ENCODE measurements at regions not wholly inside any gene's neighbourhood (a gene's known extent, or its start where the extent isn't known, plus 50 kb on each side); places are given as distances from the start of the nearest gene placed in this dataset.

DNA sequence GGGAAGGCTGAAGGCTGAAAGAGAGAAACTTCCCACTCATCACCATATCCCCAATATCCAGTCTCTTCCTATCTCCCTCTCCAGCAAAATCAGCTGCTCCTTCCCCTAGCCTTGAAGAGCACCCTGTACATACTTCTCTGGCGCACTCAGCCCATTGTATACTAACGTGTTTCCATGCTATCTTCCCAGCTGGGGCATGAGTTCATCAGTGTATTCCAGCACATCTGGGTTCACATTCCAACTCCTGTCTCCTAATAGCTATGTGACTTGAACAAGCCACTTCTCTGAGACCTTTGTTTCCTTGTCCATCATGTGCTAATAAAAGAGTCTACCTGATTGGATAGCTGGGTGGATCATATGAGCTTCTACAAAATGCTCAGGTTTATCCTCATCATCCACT lies 51.1 kb upstream of the OLIG2 start:
- TF ChIP-seq, protein P1, sequence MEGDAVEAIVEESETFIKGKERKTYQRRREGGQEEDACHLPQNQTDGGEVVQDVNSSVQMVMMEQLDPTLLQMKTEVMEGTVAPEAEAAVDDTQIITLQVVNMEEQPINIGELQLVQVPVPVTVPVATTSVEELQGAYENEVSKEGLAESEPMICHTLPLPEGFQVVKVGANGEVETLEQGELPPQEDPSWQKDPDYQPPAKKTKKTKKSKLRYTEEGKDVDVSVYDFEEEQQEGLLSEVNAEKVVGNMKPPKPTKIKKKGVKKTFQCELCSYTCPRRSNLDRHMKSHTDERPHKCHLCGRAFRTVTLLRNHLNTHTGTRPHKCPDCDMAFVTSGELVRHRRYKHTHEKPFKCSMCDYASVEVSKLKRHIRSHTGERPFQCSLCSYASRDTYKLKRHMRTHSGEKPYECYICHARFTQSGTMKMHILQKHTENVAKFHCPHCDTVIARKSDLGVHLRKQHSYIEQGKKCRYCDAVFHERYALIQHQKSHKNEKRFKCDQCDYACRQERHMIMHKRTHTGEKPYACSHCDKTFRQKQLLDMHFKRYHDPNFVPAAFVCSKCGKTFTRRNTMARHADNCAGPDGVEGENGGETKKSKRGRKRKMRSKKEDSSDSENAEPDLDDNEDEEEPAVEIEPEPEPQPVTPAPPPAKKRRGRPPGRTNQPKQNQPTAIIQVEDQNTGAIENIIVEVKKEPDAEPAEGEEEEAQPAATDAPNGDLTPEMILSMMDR (IDR thresholded peaks at IDR 0.05): no peak
- no peak for TF ChIP-seq POLR2A (IDR thresholded peaks at IDR 0.05)

Data from body of pancreas (tissue), 4 donors.